ENCODE measurements at regions not wholly inside any gene's neighbourhood (a gene's known extent, or its start where the extent isn't known, plus 50 kb on each side); places are given as distances from the start of the nearest gene placed in this dataset.

DNA sequence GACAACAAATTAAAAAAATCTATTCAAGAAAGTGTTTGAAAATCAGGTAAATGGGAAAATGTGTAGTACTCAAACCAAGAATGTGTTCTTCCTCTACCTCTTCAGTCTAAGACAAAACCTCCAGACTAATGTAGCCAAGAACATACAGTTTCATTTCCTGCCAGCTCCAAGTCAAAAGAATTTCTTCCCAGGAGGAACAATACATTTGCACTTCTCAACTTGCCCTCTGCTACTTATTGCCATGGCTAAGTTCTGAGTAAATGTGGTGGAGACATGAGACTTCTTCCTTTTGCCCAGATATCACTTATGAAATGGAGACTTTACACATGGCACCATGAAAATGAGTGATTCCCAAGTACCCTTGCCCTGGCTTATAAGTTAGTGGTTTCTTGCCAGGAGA, 2112.2 kb upstream of the C9orf72 start:
- H3K9me3 ChIP-seq = peaks cover 0 to 10% (median 0%) of the 10 kb centered on the region in 11 donors
- no peak overlapping the region for H3K27ac ChIP-seq
- no peaks in the 10 kb centered on the region for H3K4me1 ChIP-seq
- no peak for ATAC-seq
- no peaks in the 10 kb centered on the region for H3K36me3 ChIP-seq
- DNase-seq = no peak
- no peak overlapping the region for H3K4me3 ChIP-seq
- H3K27me3 ChIP-seq = no peaks in the 10 kb centered on the region
- no peak for TF ChIP-seq CTCF (IDR thresholded peaks at IDR 0.05)
- intact Hi-C loops (cut with DNase I) = no loop called here

DNA sequence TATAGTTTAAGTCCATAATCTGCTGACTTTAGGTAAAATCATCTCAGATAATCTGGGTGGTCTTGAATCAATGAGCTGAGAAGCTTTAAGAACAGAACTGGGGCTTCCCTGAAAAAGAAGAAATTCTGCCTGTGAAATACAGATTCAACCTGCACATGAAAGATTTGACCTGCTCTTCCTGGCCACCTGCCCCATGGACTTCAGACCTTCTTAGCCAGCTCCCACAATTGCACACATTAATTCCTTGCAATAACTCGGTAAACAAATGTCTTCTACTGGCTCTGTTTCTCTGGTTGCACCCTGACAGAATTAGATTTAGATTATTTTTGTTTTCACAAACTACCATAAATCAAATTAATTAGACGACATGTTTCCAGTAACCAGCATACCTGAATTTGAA, 2117.9 kb upstream of the C9orf72 start:
- 76 to 78% methylated on average over 2 of the region's 2 CpGs for WGBS, 2 donors
- TF ChIP-seq CTCF (IDR thresholded peaks at IDR 0.05) = no peak

GRCh38 chr9:29691758-29692407, 2118.6 kb upstream of the C9orf72 start:
- Histone ChIP-seq H3K27me3 (no peaks in the 10 kb centered on the region), H3K9me3 (peaks cover 0 to 36% (median 5%) of the 10 kb centered on the region in 11 donors), H3K4me3 (no peak overlapping the region), H3K36me3 (no peaks in the 10 kb centered on the region), H3K4me1 (no peaks in the 10 kb centered on the region), H3K27ac (no peak overlapping the region)
- no peak for ATAC-seq
- intact Hi-C loops (cut with DNase I) = no loop called here
- WGBS, 2 donors = 30 to 35% methylated on average over 7 of the region's 7 CpGs
- TF ChIP-seq CTCF (IDR thresholded peaks at IDR 0.05) = no peak
- no peak for DNase-seq

More for the DNA sequence above, 2117.9 kb upstream of the C9orf72 start:
- DNase-seq (no peak), ATAC-seq (no peak)
- Histone ChIP-seq H3K36me3 (no peaks in the 10 kb centered on the region), H3K4me3 (no peak overlapping the region), H3K27me3 (no peaks in the 10 kb centered on the region), H3K9me3 (peaks cover 0 to 36% (median 5%) of the 10 kb centered on the region in 11 donors), H3K27ac (no peak overlapping the region), H3K4me1 (no peaks in the 10 kb centered on the region)
- intact Hi-C loops (cut with DNase I) = no loop called here

DNA sequence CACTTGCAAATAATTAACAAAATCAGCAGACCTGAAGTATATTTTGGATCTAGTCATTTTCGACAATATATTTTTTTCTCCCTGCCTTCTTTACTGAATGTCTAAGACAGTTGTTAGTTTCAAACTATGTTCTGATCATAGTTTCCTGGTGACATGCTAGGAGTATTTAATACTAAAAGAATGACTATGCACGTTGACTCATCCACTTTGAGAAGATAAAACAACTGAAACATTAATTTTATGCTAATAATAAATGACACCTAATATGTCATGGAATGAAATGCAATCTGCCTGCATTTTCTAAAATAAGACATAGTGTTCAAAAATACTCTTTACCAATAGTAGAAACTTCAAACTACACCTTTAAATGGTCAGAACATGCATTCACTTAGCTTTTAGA, 2123.7 kb upstream of the C9orf72 start:
- ATAC-seq (no peak), DNase-seq (no peak)
- H3K4me3 ChIP-seq = no peak overlapping the region
- no peak overlapping the region for H3K27ac ChIP-seq
- no peaks in the 10 kb centered on the region for H3K4me1 ChIP-seq
- no peaks in the 10 kb centered on the region for H3K36me3 ChIP-seq
- TF ChIP-seq CTCF (IDR thresholded peaks at IDR 0.05) = no peak
- peaks cover 0 to 20% (median 0%) of the 10 kb centered on the region in 11 donors for H3K9me3 ChIP-seq
- intact Hi-C loops (cut with DNase I) = no loop called here
- 62 to 77% methylated on average over 2 of the region's 2 CpGs for WGBS, 2 donors
- H3K27me3 ChIP-seq = no peaks in the 10 kb centered on the region
